PC-3 (cell line): ENCODE measurements at regions not wholly inside any gene's neighbourhood (a gene's known extent, or its start where the extent isn't known, plus 50 kb on each side); places are given as distances from the start of the nearest gene placed in this dataset.

Source experiments
- ATAC-seq: fragments of 200-7000 bp; cut with Tn5 transposase; 2 replicates; pipeline ENCODE4 v1.9.1; 2020; ENCODE audit warnings: mild to moderate bottlenecking, moderate library complexity
- BruUV-seq: library from RNA; stranded (reverse); fragments of 400-500 nt; replicated peaks from 2 replicates; lab custom pipeline; 2021; lab: Mats Ljungman, UMichigan
- CTCF ChIA-PET: fragments of 300-600 bp; sonication (Branson Sonifier 250); formaldehyde crosslinking; loops from one replicate; lab custom pipeline; 2022; ENCODE audit warnings: antibody characterized with exemption; lab: Charles Lee
- POLR2A ChIA-PET: fragments of 300-600 bp; sonication (Branson Sonifier 250); formaldehyde crosslinking; loops from one replicate; lab custom pipeline; 2022; ENCODE audit warnings: antibody characterized with exemption; ENCODE audit not compliant: unreplicated experiment; lab: Charles Lee
- DNase-seq: peaks from one replicate; pipeline ENCODE4 v3.0.0-alpha.2; 2015
- H2AFZ ChIP-seq: fragments of 300-600 bp; sonication (generic); 2 replicates; pipeline ENCODE4 v1.6.0; 2016; ENCODE audit warnings: antibody characterized with exemption, low read length
- H3F3A ChIP-seq: fragments of 300-600 bp; sonication (generic); one replicate; pipeline ENCODE4 v1.6.0; 2017; ENCODE audit warnings: antibody characterized with exemption, low read length, control low read depth, mild to moderate bottlenecking; ENCODE audit not compliant: unreplicated experiment
- H3K27ac ChIP-seq: fragments of 300-600 bp; sonication (generic); 2 replicates; pipeline ENCODE4 v1.5.1; 2016; ENCODE audit warnings: mild to moderate bottlenecking, low read length
- H3K27me3 ChIP-seq: fragments of 300-600 bp; sonication (generic); 2 replicates; pipeline ENCODE4 v1.6.1; 2016; ENCODE audit warnings: low read length, mixed read lengths
- H3K36me3 ChIP-seq: fragments of 300-600 bp; sonication (generic); 2 replicates; pipeline ENCODE4 v1.6.1; 2016; ENCODE audit warnings: low read depth, mixed run types, low read length, mixed read lengths
- H3K4me1 ChIP-seq: fragments of 300-600 bp; sonication (generic); 2 replicates; pipeline ENCODE4 v1.5.1; 2016; ENCODE audit warnings: low read length; ENCODE audit not compliant: insufficient read depth
- H3K4me2 ChIP-seq: fragments of 300-600 bp; sonication (generic); 2 replicates; pipeline ENCODE4 v1.6.0; 2016; ENCODE audit warnings: low read length
- H3K4me3 ChIP-seq: fragments of 300-600 bp; sonication (generic); 2 replicates; pipeline ENCODE4 v1.5.1; 2016; ENCODE audit warnings: mild to moderate bottlenecking, low read length, mixed read lengths
- H3K79me2 ChIP-seq: fragments of 300-600 bp; sonication (generic); 2 replicates; pipeline ENCODE4 v1.6.1; 2017; ENCODE audit warnings: low read length, mixed read lengths
- H3K9ac ChIP-seq: fragments of 300-600 bp; sonication (generic); 2 replicates; pipeline ENCODE4 v1.6.0; 2016; ENCODE audit warnings: mild to moderate bottlenecking, low read length
- H3K9me2 ChIP-seq: fragments of 300-600 bp; sonication (generic); replicated peaks from 2 replicates; pipeline ENCODE4 v1.6.1; 2016; ENCODE audit warnings: mixed run types, low read length, mixed read lengths
- H3K9me3 ChIP-seq: fragments of 300-600 bp; sonication (generic); 2 replicates; pipeline ENCODE4 v1.6.1; 2016; ENCODE audit warnings: low read length, mixed read lengths
- H4K20me1 ChIP-seq: fragments of 300-600 bp; sonication (generic); 2 replicates; pipeline ENCODE4 v1.6.1; 2016; ENCODE audit warnings: low read length, mixed read lengths
- CTCF ChIP-seq: fragments of 300-600 bp; sonication (generic); conservative IDR thresholded peaks from 2 replicates; pipeline ENCODE4 v1.5.1; 2017; ENCODE audit warnings: antibody characterized with exemption, low read depth, mild to moderate bottlenecking, low read length
- EZH2 ChIP-seq: fragments of 300-600 bp; sonication (generic); IDR thresholded peaks from one replicate; pipeline ENCODE4 v1.6.1; 2017; ENCODE audit warnings: antibody characterized with exemption, mild to moderate bottlenecking, low read length; ENCODE audit not compliant: unreplicated experiment
- EZH2phosphoT487 ChIP-seq: fragments of 300-600 bp; sonication (generic); IDR thresholded peaks from 2 replicates; pipeline ENCODE4 v1.6.1; 2018; ENCODE audit warnings: mild to moderate bottlenecking, antibody characterized with exemption, low read length, borderline replicate concordance
- intact Hi-C: fragments of 100-400 bp; cut with micrococcal nuclease; formaldehyde crosslinking; loops from 2 replicates; pipeline ENCODE4 v1.9.0; 2023

GRCh38 chr5:179417696-179418095 lies 72.4 kb upstream of the ADAMTS2 start:
- no peaks in the 10 kb centered on the region for H3K4me1 ChIP-seq
- no peaks in the 10 kb centered on the region for H4K20me1 ChIP-seq
- intact Hi-C loops: no loop called here
- ChIA-PET CTCF (no interaction called here), POLR2A (no interaction called here)
- H3K4me2 ChIP-seq: no peak overlapping the region
- no peaks in the 10 kb centered on the region for H3K9me2 ChIP-seq
- no peak overlapping the region for H2AFZ ChIP-seq
- DNase-seq: no peak
- H3K27me3 ChIP-seq: no peaks in the 10 kb centered on the region
- TF ChIP-seq CTCF (no peak), EZH2 (no peak), EZH2phosphoT487 (no peak)
- H3K9ac ChIP-seq: no peak overlapping the region
- H3K9me3 ChIP-seq: no peaks in the 10 kb centered on the region
- no peak for ATAC-seq
- no TSS peak for BruUV-seq
- no peaks in the 10 kb centered on the region for H3K36me3 ChIP-seq
- H3K79me2 ChIP-seq: no peaks in the 10 kb centered on the region
- H3F3A ChIP-seq: no peaks in the 10 kb centered on the region
- no peak overlapping the region for H3K27ac ChIP-seq
- H3K4me3 ChIP-seq: no peak overlapping the region

GRCh38 chr5:179417016-179417415 lies 71.8 kb upstream of the ADAMTS2 start:
- TF ChIP-seq EZH2phosphoT487 (no peak), EZH2 (no peak), CTCF (no peak)
- H3K27ac ChIP-seq: no peak overlapping the region
- no peak overlapping the region for H3K9ac ChIP-seq
- H3K4me3 ChIP-seq: no peak overlapping the region
- ChIA-PET CTCF (no interaction called here), POLR2A (no interaction called here)
- H2AFZ ChIP-seq: no peak overlapping the region
- no peaks in the 10 kb centered on the region for H3F3A ChIP-seq
- no peaks in the 10 kb centered on the region for H4K20me1 ChIP-seq
- no peaks in the 10 kb centered on the region for H3K79me2 ChIP-seq
- no peaks in the 10 kb centered on the region for H3K36me3 ChIP-seq
- ATAC-seq (no peak), DNase-seq (no peak)
- H3K9me2 ChIP-seq: no peaks in the 10 kb centered on the region
- intact Hi-C loops: no loop called here
- no TSS peak for BruUV-seq
- no peaks in the 10 kb centered on the region for H3K4me1 ChIP-seq
- no peaks in the 10 kb centered on the region for H3K27me3 ChIP-seq
- H3K4me2 ChIP-seq: no peak overlapping the region
- H3K9me3 ChIP-seq: no peaks in the 10 kb centered on the region

- Histone ChIP-seq H3K4me3 (no peak overlapping the region), H3K36me3 (no peaks in the 10 kb centered on the region), H3K79me2 (no peaks in the 10 kb centered on the region), H3K27ac (no peak overlapping the region), H3K4me1 (no peaks in the 10 kb centered on the region), H3K27me3 (no peaks in the 10 kb centered on the region), H3K9me3 (no peaks in the 10 kb centered on the region), H3K4me2 (no peak overlapping the region), H3F3A (no peaks in the 10 kb centered on the region), H2AFZ (no peak overlapping the region), H4K20me1 (no peaks in the 10 kb centered on the region), H3K9me2 (no peaks in the 10 kb centered on the region), H3K9ac (no peak overlapping the region)
- intact Hi-C loops: no loop called here
- ATAC-seq: no peak
- DNase-seq: no peak
- BruUV-seq: no TSS peak
- POLR2A ChIA-PET: no interaction called here
- CTCF ChIA-PET: no interaction called here
- TF ChIP-seq EZH2 (no peak), EZH2phosphoT487 (no peak), CTCF (no peak)
These were observed 71.0 kb upstream of the ADAMTS2 start for GRCh38 chr5:179416114-179416822.
